NCI-H345 treated with DMSO at 0.1 percent for 48 hours (cell line): ENCODE measurements at regions not wholly inside any gene's neighbourhood (a gene's known extent, or its start where the extent isn't known, plus 50 kb on each side); places are given as distances from the start of the nearest gene placed in this dataset.

Source experiments
- DNase-seq: peaks from one replicate; lab custom pipeline; 2025; ENCODE audit not compliant: unreplicated experiment; lab: John Stamatoyannopoulos, UW

- DNase-seq: no peak
Observed at GRCh38 chr5:29378104-29378503, 1815.4 kb upstream of the CDH6 start.

- DNase-seq: no peak
Observed at GRCh38 chr5:29370248-29370647, 1823.2 kb upstream of the CDH6 start.

- no peak for DNase-seq
Observed at GRCh38 chr5:29367176-29367833, 1826.2 kb upstream of the CDH6 start.

- DNase-seq: no peak
Observed at GRCh38 chr5:29351170-29351569, 1842.3 kb upstream of the CDH6 start.

GRCh38 chr5:29337030-29337429 is 1856.5 kb upstream of the CDH6 start:
- DNase-seq: no peak

GRCh38 chr5:29321591-29321990 is 1871.9 kb upstream of the CDH6 start:
- DNase-seq: no peak

- no peak for DNase-seq
Observed at GRCh38 chr5:29309359-29309758, 1884.1 kb upstream of the CDH6 start.

- no peak for DNase-seq
Observed at GRCh38 chr5:29307478-29307877, 1886.0 kb upstream of the CDH6 start.

GRCh38 chr5:29304545-29304944 is 1888.9 kb upstream of the CDH6 start:
- DNase-seq: no peak

- no peak for DNase-seq
Observed at GRCh38 chr5:29296548-29296947, 1896.9 kb upstream of the CDH6 start.

GRCh38 chr5:29277642-29278041 is 1915.8 kb upstream of the CDH6 start:
- no peak for DNase-seq

GRCh38 chr5:29276371-29276770 is 1917.1 kb upstream of the CDH6 start:
- DNase-seq: no peak

GRCh38 chr5:29263915-29264351 is 1929.6 kb upstream of the CDH6 start:
- no peak for DNase-seq

- no peak for DNase-seq
Observed at GRCh38 chr5:29262339-29263123, 1931.0 kb upstream of the CDH6 start.

GRCh38 chr5:29261213-29261612 is 1932.3 kb upstream of the CDH6 start:
- DNase-seq: no peak

- no peak for DNase-seq
Observed at GRCh38 chr5:29252390-29252789, 1941.1 kb upstream of the CDH6 start.

GRCh38 chr5:29247346-29248028 is 1946.0 kb upstream of the CDH6 start:
- DNase-seq: no peak

- no peak for DNase-seq
Observed at GRCh38 chr5:29240379-29240778, 1953.1 kb upstream of the CDH6 start.

GRCh38 chr5:29239606-29240005 is 1953.9 kb upstream of the CDH6 start:
- no peak for DNase-seq

- DNase-seq: no peak
Observed at GRCh38 chr5:29238115-29238514, 1955.4 kb upstream of the CDH6 start.

GRCh38 chr5:29231154-29231553 is 1962.3 kb upstream of the CDH6 start:
- DNase-seq: no peak

GRCh38 chr5:29230591-29230990 is 1962.9 kb upstream of the CDH6 start:
- no peak for DNase-seq
